Stimulated activated CD8-positive, alpha-beta memory T cell treated with anti-CD3 and anti-CD28 coated beads, Interleukin-15, amount 100 ng/mL, for 48 hours (primary cell): ENCODE measurements at regions not wholly inside any gene's neighbourhood (a gene's known extent, or its start where the extent isn't known, plus 50 kb on each side); places are given as distances from the start of the nearest gene placed in this dataset.

Experiments
- DNase-seq, 2 donors: peaks; one replicate each; pipeline ENCODE4 v3.0.0-alpha.2; 2020; ENCODE audit warnings: low read depth in 2 of 2

DNA sequence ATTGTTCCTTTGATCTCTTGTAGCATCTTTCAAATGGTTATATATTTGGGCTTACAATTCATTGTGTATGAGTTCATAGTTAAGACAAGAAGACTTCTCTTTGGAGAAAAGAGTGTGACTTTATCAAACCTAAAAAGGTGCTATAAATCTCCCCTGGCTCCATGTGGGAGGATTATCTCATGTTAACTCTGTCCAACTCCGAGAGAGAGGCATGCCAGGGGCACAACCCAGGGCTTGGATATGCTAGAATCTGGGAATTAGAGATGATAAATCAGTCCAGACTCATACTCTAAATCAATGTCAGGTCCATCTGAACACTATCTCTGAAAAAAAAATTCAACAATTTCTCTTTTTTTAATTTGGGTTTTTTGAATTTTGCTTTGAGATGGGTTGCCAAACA lies 462.8 kb downstream of the TUSC7 start:
- no peak for DNase-seq

DNA sequence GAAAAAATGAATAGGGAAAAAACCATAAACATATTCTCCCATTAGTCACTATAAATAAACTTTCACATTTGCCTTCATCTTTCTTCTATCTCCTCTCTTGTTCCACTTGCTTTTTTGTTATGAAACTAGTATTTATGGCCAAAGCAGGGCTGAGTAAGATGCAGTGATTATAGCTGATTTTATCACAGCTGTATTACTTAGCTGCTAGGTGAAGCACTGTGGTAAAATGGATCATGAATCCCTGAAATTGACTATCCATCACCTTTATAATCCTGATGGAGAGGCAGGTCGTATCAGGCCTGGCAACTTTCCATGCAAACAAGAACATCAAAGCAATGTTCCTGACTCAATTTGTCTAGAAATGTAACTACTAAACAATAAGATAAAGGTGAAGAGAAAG lies 471.6 kb downstream of the TUSC7 start:
- no peak for DNase-seq

DNA sequence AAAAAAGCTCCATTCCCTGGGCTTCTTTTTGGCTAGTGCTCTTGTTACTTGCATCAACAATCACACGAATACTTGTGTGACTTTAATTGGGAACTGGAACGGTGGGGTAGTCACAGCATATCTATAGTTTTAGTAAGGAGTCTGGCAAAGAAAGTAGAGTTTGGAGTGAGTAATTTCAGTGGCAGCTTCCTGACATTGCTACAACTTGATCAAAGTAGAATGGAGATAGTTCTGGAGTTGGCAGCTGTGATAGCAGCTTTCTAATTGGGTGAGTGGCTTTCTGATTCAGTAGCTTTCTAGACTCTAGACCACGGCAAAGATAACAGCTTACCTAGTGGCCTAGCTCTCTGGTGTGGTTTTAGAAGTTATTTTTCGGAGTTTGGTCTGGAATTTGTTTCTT lies 475.0 kb downstream of the TUSC7 start:
- DNase-seq: no peak

DNA sequence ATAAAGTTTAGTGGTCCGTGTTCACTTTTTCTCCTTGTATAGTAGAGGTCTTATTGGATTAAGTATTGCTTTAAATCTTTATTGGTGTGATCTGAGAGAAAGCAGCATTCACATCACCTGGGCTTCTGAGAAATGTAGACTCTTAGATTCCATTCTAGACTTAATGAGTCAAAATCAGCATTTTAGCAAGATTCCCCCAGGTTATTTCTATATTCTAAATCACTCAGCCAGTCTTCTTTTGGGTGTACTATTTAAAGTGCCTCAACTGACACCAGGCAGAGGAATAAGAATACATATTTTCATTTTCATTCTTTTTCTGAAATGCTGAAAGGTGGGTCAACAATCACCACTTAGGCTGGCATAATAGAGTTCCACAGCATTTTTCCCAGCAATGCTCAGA lies 481.7 kb downstream of the TUSC7 start:
- no peak for DNase-seq

DNA sequence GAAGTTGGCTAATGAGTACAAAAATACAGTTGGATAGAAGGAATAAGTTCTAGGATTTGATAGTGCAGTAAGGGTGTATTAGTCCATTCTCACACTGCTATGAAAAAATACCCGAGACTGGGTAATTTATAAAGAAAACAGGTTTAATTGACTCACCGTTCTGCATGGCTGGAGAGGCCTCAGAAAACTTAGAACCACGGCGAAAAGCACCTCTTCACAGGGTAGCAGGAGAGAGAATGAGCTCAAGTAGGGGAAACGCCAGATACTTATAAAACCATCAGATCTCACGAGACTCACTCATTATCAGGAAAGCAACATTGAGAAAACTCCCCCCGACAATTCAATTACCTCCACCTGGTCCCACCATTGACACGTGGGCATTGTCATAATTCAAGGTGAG lies 483.3 kb downstream of the TUSC7 start:
- no peak for DNase-seq

DNA sequence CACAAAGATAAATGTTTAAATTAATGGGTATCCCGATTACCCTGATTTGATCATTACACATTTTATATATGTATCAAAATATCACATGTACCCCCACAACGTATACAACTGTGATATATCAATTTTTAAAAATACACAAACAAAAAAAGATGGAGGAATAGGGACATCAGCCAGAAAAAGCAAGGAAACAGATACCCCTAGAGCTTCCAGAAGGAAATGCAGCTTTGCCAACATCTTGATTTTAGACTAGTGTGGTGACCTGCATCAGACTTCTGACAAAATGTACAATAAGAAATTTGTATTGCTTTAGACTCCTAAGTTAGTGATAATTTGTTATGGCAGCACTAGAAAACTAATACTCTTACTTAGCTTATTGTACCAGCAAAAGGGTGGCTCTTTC lies 483.8 kb downstream of the TUSC7 start:
- DNase-seq: no peak

DNA sequence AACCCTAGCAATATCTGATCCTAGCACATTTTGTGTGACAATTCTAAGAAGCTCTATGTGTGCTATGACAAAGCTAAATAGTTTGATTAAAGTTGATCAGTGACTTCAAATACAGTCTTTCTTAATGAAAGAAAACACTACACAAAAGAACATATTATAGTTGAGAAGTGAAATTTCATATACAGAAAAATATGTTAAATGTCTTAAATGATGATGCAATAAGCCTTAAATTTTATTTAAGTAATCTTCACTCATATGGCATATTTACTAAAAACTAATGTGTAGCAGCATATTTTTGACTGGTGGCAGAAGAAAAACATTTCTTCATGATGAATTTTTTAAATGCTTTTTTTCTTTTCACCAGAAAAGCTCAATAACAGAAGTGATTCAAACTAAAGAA lies 485.5 kb downstream of the TUSC7 start:
- DNase-seq: no peak

DNA sequence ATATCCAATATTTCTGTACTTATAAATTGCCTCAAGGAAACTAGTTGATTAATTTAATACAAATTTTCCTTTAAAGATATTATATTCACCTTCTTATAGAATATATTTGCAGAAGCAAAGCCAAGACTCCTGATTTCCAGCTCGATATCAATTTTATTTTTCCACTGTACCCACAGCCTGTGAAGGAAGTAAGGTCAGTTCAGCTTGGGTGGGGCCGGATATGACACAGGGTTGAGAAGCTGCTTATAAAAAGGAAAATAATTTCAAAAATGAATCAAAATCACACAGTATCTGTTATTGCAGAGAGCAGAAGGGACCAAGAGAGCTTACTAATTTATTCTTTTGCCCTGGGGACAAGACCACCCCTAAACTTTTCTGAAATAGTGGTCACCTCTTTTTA lies 491.4 kb downstream of the TUSC7 start:
- DNase-seq: no peak

DNA sequence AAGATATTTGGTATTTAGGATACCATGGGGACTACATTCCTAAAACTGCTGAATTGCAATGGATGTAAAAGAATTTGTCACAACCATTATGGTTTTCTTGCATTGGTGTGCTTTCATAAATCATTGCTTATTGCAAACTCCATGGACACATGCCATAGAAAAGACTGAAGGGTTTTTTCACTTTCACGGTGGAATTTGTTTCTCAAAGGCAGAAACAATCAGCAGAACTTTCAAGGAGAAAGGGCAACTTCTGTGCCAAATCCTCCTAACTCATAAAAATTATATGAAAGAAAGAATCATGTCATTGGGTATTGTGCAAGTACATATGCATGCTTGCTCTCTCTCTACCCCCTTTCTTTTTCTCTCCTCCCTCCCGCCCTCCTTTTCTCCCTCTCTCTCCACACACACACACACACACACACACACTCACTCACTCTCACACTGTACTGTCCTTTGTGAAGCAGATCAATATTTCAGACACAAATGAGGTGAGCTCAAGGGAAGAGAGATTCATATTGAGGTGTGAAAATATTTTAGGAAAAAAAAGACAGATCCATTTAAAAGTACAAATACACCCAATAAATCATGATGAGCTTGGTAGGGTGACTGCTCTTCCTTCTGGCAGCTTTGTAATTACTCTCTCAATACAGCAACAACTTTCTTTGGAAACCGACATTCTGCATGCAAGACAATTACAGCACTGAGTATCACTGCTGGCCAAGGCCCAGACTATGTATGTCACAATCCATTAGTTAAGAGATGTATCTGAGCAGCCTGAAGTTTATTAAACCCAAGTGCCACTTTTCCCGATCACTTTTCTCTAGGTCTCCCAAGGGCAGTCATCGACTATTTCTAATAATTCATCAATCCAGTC lies 492.6 kb downstream of the TUSC7 start:
- DNase-seq: no peak

DNA sequence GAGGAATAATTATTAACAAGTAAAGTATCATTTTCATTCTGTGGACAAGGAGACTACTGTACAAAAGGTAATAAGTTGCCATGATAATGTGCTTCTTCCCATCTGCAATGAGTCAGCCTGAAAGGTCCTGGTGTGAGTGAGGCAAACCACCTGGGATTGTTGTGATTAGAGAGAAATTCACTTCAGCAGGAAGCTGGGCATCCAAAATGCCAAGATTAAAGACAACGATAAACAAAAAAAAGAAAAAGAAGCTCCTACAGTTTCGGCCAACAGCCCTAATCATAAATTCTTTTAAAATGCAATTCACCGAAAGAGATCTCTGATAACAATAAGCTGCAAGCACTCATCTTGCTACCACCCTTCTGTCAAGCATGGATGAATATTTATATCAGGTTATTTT lies 507.8 kb downstream of the TUSC7 start:
- DNase-seq: no peak

DNA sequence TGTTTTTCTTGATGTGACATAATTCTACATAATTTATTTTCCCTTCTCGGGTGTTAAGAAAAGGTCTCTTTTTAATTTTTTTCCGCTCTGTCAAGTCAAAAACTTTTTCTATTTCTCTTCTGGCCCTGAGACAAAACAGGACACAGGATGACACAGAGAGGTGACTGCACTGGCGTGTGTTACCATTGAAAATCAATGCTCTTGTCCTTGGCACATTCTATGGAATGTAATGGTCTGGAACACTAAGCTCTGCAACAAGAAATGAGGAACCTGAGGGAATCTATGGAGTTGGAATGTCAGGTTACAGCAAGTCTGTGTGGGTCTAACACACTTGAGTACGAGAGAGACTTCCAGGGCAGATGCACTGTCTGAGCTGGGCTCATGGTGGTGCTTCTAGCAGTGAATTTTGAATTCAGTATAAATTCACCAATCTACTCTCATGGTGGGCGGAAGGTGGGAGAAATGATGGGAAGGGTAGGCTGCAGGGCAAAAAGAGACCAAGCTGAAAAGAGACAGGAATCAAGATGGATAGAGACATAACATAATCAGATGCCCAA lies 508.3 kb downstream of the TUSC7 start:
- no peak for DNase-seq

DNA sequence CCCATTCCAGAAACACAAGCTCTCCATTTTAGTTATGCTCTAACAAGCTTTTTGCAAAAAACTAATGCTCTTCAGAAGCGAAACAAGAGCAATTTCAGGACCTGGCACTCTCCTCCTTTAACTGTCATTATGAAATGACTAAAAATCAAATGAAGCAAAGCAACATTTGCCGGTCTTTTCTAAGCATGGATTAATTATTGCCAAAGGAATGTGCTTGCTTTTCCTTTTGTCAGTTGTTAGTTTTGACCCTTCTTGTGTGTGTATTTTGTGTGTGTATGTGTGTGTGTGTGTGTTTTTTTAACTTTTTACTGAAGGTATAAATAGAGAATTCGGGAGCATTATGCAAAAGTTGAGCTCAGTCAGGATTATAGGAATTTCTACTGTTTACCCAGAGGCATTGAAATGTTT lies 509.1 kb downstream of the TUSC7 start:
- DNase-seq: no peak

DNA sequence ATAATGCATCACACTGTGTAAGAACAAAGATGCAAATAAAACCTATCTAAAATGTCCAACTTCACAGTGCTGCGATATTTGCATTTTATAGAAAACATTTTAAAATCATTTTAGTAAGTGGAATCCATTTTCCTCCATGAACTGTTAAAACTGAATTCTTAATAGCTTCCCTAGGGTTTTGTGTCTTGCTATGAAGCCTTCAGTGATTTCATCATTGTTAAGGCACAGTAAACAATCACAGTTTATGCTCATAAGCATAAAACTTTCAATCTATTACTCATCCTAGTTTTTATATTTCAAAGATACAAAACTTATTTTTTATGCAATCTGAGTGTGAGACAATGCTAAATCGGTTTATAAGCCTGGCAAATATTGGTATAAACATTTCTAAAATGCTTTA lies 509.7 kb downstream of the TUSC7 start:
- DNase-seq: no peak

DNA sequence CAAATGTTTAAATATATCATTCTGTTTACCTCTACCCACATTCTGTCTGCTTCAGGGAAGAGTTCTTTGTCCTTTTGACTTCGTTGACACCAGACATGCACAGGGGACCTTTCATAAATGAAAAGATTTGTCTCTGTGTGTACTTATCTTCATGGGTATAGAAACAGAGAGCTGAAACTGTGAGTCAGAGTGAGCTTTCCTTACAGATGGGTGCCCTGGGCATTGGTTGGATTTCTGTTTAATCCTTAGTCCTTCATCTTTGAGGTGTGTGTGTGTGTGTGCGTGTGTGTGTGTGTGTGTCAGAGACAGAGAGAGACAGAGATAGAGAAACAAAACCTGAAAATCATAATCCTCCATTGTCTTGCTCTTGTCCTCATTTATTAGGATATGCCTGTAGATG lies 517.4 kb downstream of the TUSC7 start:
- DNase-seq: no peak

DNA sequence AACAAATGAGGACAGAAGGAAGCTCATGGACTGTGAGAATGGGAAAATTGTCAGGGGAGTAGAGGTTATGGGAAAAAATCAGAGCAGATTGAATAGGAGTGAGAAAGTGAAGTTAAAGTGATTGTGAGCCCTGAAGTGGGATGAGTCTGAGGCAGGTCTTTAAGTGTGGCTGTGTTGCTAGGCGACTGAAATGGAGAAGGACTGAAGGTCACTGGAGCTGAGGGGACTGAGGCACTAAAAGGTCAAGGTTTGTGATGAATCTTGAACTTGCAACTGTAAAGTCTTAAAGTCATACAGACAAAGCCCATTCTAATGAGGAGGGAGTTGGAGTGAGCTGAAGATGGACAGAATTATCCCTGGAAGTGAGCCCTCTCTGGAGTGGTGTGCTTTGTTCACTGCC lies 518.9 kb downstream of the TUSC7 start:
- no peak for DNase-seq

DNA sequence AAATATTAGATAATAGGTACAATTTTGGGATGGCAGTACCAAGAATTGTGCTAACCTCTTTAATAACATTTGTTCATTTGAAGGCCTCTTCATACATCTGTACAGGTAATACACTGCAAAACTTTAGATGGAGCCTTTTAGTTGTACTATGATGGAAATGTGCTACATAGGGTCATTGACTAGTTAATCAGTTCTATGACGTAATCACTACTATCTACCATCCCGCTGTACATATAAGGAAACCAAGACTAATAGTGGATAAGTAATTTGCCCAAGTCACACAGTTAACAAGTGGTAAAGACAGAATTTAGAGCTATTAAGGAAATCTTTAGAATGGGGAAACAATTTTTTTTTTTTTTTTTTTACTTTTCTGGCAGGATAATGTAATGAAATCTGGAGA lies 521.3 kb downstream of the TUSC7 start:
- DNase-seq: no peak

DNA sequence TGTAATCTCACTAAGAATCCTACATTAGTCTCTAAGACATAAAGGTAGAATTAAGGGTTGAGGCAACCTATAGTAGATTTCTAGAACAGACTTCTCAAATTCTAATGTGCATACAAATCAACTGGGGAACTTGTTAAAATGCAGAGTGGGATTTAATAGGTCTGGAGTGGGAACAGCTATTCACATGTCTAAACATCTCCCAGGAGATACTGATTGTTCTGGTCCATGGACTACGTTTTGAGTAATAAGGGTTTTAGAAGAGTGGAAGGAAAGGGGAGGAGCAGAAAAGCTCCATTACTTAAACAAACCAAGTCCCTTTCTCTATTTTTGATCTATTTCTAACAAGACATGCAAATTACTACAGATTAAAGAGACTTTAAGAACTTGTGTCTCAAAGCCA lies 524.8 kb downstream of the TUSC7 start:
- no peak for DNase-seq

DNA sequence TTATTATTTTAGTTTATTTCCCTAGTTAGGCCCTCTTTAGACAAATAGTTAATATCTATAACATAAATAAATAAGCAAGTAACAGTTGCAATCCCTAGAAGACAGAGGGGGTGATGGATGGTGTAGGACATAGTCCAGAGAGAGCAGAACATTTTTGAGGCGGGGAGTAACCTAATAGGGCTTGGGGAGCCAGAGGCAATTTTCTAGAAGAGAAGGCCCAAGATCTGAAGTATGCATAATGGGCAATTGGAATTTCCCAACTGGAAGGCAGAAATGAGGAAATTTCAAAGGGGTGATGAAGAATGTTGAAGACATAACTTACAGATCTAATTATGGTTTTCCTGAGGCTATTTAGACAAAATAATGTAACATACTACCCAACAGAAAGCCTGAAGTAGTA lies 525.7 kb downstream of the TUSC7 start:
- DNase-seq: no peak

DNA sequence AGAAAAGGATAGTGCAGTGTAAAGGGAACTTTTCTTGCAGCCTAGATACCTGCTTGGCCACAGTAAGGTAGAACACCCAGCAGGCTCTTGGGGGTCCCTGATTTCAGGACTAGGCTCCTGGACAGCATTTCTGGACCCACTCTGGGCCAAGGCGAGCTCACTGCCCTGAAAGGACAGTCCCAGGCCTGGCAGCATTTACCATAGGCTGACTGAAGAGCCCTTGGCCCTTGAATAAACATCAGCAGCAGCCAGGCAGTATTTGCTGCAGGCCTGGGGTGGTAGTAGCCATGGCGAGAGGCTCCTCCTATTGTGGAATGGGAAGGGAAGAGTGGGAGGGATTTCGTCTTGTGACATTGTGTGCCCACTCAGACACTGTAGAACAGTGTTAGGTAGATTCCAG lies 529.2 kb downstream of the TUSC7 start:
- DNase-seq: no peak

DNA sequence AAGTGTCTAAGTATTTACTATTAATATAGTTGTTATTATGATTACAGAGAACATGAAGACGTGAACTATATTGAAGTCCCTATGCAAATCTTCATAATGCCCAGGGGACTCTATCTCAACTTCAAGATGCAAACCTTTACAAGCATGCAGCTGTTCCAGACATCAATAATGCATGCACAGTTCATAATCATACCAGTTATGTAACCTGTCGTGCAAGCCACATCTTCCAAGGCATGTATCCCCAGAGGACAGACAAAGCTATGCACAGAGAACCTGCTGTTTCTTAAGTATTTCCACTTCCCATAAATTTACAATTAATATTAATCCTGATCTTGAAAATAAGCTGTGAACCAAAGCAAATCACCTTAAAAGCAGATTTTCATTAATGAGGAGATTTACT lies 534.1 kb downstream of the TUSC7 start:
- DNase-seq: no peak

DNA sequence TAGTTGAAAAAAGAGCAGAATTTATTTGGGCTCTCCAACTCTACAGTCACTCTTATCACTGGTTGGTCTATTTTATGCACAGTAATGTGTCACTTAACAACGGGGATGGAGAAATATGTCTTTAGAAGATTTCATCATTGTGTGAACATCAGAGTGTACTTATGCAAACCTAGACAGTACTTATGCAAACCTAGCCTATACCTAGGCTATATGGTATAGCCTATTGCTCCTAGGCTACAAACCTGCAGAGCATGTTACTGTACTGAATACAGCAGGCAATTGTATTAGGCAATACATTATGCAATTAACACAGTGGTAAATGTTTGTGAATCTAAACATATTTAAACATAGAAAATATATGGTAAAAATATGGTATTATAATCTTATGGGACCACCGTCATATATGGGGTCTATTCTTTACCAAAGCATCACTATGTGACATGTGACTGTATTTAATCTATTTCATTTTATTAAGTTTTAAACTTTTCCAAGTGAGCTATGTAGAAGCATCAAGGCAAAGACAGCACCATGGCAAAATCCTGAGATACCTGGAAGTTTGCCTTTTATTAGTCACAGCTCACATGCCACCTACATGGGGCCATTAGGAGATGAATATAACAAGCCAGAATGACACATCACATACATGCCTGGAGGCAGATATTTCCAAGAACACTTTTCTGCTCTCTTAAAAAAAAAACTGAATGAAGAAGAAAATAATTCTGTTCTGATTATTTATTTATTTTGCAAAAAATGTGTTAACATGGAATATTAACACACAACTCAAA lies 537.4 kb downstream of the TUSC7 start:
- no peak for DNase-seq

DNA sequence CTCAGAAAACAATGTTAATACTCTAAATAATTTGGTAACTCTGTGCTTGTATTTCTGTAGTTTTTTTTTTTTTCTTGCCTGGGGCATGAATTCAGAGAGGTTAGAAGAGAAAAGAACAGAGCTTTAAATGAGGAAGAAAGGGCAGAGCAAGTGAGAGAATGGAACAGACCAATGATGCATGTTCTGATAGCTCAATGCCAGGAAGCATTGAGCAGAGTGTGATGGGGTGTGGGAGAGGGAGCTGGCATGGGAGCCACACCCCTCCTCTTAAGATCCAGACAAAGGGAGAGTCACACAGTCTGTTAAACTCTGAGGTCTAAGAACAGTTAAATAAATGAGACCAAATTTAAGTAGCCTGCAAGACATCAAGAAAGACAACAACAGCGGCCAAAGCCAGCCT lies 538.6 kb downstream of the TUSC7 start:
- no peak for DNase-seq

DNA sequence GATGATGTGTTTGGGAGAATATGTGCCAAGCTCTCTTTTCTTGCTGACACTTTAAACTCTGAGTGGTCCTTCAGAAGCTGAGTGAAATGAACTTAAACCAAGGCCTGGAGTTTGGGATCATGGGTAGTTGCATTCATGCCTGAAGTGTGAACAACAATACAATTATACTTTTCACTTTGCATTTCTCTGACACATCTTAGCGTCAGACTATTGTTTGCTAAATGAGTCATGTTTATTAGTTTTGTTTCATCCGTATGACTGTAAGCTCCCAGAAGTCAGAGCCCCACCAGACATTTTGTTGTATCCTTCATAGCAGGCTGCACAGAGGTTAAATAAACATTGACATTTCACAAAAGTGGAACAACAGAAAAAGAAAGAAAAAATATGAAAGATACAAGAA lies 542.6 kb downstream of the TUSC7 start:
- no peak for DNase-seq
